IPS-18c (cell line): ENCODE measurements at regions not wholly inside any gene's neighbourhood (a gene's known extent, or its start where the extent isn't known, plus 50 kb on each side); places are given as distances from the start of the nearest gene placed in this dataset.
"Not testable (repeated sequence)": the region's sequence is repeated elsewhere in the genome, so short reads cannot be mapped to it uniquely, and the experiment has no call there.

ENCODE experiments used
- H3K4me3 ChIP-seq: 2 replicates; pipeline ENCODE4 v1.7.0; 2013; ENCODE audit warnings: low read depth, mild to moderate bottlenecking, low read length, moderate library complexity; ENCODE audit not compliant: insufficient read depth
- H3K9me3 ChIP-seq: one replicate; pipeline ENCODE4 v1.6.1; 2013; ENCODE audit warnings: mild to moderate bottlenecking, low read length, moderate library complexity; ENCODE audit not compliant: control insufficient read depth, insufficient read depth

DNA sequence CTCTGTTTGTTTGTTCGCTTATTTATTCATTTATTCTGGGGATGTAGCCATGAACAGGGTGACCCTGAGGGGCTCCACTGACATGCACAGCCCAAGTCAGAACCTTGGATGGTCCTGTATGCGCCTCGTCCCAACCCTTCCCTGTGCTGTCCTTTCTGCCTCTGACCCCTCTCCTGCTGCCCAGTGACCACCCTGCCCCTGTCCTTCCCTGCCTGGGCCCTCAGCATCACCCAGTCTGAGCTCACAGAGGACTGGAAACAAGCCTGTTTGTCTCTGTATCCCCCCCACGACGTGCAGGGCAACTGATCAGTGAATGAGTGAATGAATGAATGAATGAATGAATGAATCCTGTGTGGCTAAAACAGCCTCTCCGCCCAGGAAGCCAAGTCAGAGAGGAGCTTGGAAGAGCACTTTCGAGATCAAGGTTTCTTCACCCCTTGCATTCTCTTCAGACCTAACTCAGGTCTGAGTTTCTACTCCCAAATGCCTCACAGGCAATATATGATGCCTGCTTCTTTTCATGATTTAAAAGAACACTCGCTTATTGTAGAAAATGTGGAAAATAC, 157.7 kb downstream of the SMAD6 start:
- H3K9me3 ChIP-seq = no peaks in the 10 kb centered on the region
- H3K4me3 ChIP-seq = no peak overlapping the region

DNA sequence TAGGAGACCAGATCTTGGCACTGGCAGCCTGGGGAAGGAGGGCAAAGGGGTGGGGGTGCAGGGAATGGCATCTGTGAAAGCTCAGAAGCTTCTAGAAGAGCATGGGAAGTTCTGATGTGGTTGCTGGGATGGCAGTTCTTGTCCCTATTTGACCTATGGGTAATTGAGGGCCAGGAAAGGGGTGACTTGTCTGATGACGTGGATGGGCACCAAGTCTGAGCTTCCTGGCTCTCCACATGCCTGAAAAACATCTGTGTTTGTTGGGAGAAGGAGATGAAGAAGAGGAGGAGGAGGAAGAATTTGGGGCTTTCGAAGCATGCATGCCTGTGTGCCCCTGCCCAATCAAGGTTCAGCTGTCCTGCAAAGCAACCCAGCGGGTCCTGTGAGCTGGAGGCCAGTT, 158.8 kb downstream of the SMAD6 start:
- H3K9me3 ChIP-seq = no peaks in the 10 kb centered on the region

DNA sequence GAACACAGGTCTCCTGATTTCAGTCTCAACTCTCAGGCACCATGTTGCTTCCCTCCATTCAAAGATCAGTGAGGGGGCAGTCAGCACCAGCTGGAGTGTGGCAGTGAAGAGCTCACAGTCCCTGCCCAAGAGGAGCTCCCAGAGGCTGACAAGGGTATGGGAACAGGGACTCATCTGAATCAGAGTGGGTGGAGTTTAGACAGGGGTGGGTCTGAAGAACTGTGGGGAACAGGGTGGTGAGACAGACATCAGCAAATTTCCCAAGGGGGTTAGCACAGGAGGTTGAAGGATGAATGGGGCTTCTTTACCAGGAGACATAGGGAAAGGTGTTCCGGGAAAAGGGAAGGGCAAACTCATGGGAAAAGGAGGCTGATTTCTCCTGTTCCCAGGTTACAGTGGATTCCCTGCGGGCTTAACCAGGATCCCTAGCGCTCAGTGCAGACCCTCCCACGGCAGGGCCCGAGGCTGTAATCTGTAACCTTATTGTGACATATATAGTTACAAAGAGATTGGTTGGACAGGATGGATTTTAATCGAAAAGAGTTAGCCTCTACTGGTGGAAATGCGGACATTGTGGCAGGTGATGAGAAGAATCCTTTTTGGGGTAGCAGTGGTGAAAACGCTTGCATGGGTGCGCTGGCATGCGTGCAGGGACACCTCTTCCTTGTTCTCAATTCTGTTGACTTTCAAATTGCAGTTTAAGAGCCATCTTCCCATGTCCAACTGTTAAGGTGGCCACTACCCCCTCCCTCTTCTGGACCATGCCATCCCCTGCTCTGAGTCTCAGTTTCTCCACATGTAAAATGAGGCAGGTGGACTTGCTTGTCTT, 160.3 kb downstream of the SMAD6 start:
- no peaks in the 10 kb centered on the region for H3K9me3 ChIP-seq
- no peak overlapping the region for H3K4me3 ChIP-seq

More for the DNA sequence above, 158.8 kb downstream of the SMAD6 start:
- no peak overlapping the region for H3K4me3 ChIP-seq

DNA sequence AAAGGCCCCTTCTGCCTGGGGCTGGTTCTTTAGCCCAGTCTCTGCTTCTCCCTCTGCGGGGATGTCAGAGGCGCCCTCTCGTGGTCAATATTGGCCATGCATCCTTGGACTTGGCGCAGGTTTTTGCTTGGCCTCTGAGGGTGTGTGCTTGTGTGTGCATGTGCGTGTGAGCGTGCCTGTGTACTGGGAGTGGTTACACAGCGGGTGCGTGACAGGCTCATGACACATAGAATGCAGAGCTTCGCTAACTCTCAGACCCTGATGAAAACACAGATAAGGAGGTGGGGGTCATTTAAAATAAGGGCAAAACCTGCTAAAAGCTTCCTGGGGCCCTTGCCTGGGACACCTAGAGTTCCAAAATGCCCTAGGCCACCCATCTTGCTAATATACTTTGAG, 160.9 kb downstream of the SMAD6 start:
- Histone ChIP-seq H3K4me3 (no peak overlapping the region), H3K9me3 (no peaks in the 10 kb centered on the region)

DNA sequence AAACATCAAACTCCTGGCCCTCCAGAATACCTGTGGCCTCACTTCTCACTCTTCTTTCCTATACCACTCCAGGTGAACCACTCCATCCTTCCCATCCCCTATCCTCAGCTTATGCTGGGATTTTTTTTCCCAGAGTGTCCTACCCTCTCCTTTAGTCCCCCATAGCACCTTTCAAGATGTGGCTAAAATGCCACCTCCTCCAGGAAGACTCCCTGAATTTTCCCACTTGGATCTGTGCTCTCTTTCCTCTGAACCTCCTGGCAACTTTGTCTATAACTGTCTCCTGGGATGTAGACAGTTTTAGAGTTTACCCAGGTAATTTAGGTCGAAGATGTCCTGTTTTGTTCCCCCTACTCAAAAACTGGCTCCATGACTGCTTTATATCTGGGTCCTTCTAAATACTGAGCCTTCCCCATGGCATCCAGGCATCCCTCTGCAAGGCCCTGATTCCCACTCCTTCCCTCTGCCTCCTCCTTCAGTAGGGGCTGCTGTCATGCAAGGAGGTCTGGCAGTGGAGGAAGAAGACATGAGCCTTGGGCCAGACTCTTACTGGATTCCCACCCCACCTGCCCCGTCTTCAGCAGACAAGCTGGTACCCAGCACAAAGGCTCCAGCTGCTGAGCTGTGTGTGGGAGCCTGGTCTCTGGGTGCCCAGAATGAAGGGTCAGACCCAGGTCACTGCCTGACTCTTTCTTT, 161.5 kb downstream of the SMAD6 start:
- no peak overlapping the region for H3K4me3 ChIP-seq
- H3K9me3 ChIP-seq = no peaks in the 10 kb centered on the region

DNA sequence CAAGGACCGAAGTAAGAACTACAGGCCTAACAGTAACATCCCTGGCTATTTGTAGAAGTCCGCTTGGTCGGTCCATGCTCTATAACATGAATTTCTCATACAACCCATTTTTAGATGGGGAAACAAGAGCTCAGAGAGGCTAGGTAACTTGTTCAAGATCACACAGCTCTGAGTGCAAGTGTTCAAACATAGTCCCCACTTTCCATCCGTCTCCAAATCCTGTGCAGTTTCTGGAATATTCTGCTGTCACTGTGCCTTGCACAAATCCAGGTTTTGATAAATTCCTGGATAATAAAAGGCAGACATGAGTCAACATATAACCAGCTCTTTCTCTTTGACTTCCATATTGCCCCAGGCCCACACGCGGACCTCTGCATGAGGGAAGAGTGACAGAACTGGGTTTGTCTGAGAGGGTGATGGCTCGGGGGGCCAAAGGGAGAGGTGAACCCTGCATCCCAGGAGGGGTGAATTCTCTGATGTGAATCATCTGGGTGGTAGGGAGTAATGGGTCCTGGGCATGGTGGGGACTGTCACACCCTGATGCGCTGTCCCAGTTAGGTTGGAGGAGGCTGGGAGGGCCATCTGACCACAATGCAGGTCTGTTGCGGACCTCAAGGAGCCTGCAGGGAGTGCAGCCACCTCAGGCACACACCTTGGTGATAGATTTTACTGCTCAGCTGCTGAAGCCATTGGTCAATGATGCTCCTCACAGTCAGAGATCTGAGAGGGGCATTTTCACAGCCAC, 162.2 kb downstream of the SMAD6 start:
- no peak overlapping the region for H3K4me3 ChIP-seq

DNA sequence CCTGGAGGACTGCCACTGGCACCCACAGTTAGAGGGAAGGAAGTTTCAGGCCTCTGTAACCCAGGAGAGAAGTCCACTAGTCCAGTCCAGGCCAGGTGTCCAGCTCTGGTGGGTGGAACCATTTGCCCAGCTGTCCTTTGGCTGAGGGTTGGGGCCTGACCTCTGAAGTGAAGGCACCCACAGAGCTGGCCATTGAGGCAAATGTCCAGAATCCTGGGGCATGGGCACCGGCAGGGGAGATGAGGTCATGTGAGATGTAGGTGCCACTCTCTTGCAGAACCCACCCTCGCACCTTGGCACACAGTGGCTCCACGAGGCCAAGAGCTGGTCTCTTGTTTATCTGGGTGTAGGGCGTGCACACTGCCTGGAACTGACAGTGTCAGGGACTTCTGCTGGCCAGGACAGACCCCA, 162.8 kb downstream of the SMAD6 start:
- Histone ChIP-seq H3K4me3 (no peak overlapping the region), H3K9me3 (no peaks in the 10 kb centered on the region)

More for the DNA sequence above, 162.2 kb downstream of the SMAD6 start:
- H3K9me3 ChIP-seq = no peaks in the 10 kb centered on the region

DNA sequence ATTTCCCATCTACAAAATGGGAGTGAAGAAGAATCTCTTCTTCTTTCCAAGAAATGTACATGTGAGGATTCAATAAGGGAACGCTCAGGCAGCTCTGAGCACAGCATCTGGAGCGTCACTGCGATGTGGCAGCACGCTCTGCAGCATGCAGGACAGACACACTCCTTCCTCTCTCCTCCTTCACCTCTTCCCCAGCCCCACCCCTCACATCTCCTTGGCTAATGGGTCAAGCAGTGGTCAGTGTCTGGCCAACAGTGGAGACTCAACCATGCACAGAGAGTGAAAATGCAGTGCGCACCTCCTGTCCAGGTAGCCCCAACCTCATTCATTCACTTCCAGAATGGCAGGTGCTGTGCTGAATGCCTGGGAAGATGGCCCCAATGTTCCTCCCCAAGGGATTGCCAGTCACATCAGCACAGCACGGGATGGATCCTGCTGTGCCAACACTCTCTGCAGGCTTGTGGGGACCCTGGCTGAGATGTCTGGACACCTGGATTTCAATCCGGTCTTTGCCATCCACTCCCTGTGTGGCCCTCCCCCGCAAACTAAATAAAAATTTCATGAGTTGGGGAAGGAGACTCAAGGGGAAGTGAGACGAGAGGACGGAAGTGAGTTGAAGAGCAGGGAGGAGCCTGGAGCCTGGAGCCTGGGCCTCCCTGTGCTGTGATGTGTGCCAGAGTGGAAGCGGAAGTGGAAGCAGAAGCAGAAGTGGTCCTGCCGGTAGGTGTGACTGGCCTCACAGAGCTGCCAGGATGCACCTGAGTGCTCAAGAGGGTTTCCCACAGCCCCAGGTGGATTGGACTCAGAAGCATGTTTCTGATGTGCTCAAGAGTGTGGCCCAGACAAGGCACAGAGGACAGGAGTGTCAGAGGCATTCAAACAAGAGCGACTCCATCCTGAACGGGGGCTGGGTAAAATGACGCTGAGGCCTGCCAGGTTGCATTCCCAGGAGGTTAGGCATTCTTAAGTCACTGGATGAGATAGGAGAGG, 163.9 kb downstream of the SMAD6 start:
- Histone ChIP-seq H3K9me3 (no peaks in the 10 kb centered on the region), H3K4me3 (no peak overlapping the region)

DNA sequence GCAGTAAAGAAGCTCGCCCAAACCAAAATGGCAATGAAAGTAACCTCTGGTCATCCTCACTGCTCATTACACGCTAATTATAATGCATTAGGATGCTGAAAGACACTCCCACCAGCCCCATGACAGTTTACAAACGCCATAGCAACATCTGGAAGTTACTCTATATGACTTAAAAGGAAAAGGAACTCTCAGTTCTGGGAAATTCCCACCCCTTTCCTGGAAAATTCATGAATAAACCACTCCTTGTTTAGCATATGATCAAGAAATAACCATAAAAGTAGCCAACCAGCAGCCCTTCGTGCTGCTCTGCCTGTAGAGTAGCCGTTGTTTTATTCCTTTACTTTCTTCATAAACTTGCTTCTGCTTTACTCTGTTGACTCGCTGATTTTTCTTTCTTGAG, 164.6 kb downstream of the SMAD6 start:
- Histone ChIP-seq H3K4me3 (no peak overlapping the region), H3K9me3 (no peaks in the 10 kb centered on the region)

DNA sequence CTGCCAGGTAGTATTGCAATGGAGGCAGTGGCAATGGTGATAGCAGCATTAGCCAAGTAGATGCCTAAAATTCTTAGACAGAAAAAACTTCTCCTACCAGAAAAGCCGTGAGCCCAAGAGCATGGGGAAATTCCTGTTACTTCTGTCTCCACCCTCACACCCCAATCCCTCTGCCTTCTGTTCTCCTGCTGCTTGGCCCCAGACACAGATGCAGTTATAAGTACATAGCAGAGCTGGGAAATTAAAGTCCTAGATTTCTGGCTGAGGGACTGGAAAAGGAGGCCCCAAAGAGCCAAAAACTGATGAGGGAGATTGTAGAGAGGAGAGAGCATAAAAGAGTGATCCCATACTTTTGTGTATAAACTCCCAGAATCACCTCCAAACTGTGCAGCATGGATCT, 166.9 kb downstream of the SMAD6 start:
- Histone ChIP-seq H3K9me3 (no peaks in the 10 kb centered on the region), H3K4me3 (no peak overlapping the region)

DNA sequence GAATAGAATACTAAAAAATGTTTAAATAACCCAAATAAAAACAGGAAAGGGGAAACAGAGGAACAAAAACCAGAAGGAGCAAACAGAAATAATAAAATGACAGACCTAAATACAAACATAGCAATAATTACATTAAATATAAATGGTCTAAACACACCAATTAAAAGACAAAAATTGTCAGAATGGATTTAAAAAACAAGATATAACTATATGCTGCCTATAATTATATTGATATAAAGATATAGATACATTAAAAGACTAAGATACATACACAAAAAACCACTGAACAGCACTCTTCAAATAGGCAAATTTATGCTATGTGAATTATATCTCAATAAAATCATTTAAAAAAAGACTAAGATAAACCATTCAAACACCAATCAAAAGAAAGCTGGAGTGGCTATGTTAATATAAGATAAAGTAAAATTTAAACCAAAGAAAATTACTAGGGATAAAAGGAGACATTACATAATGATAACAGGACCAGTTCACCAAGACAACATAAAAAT, 168.9 kb downstream of the SMAD6 start:
- no peak overlapping the region for H3K4me3 ChIP-seq

DNA sequence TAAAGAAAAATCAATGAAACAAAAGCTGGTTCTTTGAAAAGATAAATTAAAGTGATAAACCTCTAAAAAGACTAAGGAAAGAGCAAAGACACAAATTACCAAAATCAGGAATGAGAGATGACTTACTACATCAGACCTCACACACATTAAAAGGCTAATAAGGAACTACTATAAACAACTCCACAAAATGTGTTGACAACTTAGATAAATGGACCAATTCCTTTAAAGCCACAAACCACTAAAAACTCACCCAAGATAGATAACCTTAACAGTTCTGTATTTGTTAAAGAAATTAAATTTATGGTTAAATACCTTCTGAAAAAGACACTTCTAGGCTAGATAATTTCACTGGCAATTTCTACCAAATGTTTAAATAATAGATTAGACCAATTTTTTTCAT, 170.4 kb downstream of the SMAD6 start:
- Histone ChIP-seq H3K9me3 (no peaks in the 10 kb centered on the region), H3K4me3 (no peak overlapping the region)

More for the DNA sequence above, 168.9 kb downstream of the SMAD6 start:
- no peaks in the 10 kb centered on the region for H3K9me3 ChIP-seq

DNA sequence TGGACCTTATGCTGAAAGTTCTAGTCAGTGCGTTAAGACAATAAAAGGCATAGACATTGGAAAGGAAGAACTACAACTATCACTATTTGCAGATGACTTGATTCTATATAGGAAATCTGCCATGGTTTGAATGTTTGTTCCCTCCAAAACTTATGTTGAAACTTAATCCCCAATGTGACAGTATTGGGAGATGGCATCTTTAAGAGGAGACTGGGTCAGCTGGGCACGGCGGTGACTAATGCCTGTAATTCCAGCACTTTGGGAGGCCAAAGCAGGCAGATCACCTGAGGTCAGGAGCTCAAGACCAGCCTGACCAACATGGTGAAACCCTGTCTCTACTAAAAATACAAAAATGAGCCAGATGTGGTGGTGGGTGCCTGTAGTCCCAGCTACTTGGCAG, 171.3 kb downstream of the SMAD6 start:
- H3K4me3 ChIP-seq, H3K9me3 ChIP-seq: not testable (repeated sequence)

DNA sequence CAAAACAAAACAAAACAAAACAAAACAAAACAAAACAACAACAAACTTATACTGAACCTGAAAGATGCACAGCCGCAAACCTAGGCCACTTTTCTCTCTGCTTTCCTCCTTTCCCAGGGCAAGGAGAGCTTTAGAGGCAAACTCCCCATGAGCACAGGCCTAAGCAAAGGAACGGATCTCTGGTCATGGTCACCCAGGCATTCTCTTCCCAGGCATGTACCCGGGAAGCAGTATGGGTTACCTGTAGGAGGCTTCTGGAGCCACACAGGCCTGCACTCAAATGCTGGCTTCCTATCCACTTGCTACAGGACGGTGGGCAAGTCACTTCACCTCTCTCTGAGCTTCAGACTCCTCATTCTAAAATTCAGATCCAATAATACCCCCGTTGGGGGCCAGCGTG, 171.8 kb downstream of the SMAD6 start:
- no peak overlapping the region for H3K4me3 ChIP-seq
- no peaks in the 10 kb centered on the region for H3K9me3 ChIP-seq

DNA sequence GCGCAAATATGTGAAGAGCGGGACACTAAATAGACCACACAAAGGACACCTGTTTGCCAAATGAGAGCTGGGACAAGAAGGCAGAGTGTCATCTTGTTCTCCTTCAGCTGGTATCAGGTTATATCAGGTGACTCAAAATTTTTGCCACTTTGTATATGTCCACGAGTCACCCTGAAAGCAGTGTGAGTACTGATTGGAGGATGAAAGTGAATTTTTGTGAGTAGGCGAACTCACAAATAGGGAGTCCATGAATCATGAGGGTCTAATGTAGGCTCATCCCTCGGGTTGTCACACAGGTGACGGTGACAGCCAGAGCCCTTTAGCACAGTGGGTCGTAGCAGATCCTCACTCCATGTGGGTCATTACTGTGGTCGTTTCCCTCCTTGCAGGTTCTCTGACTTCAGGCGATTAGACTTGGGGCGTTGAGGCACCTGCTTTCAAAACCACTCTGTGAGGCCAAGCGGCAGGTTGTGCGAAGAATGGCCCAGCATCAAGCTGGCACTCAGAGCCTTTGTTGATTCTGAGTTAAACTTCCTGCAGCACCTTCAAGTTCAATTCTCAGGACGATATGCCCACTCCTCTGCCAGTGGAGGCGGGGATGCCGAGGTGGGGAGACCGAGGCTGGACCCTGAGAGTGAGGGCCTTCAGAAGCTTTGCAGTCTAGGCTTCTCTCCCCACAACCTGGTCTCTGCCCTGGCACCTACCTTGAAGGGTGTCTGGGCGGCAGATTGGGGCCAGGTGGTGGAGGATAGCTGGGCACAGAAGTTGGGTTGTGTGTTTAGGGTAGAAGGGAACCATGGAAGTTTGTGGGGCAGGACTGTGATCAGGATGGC, 173.8 kb downstream of the SMAD6 start:
- Histone ChIP-seq H3K9me3 (no peaks in the 10 kb centered on the region), H3K4me3 (no peak overlapping the region; the same call in 1 of the 2 replicates)

DNA sequence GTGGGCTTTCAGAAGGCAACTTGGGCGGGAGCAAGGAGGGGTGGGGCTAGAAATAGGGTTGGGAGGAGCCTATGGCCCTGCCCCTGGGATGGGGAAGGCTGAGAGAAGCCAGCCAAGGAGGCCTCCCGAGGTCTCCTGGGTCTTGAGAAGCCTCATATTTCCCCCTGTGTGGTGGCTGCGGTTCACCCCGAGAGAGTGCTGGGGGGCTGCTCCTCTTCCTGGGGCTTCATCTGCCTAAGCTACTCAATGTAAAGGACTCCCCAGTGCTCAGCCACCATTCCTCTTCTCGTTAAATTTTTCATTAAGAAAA, 174.3 kb downstream of the SMAD6 start:
- Histone ChIP-seq H3K9me3 (no peaks in the 10 kb centered on the region), H3K4me3 (no peak overlapping the region)
